C4-2B (cell line): ENCODE measurements at regions not wholly inside any gene's neighbourhood (a gene's known extent, or its start where the extent isn't known, plus 50 kb on each side); places are given as distances from the start of the nearest gene placed in this dataset.
"Not testable (repeated sequence)": the region's sequence is repeated elsewhere in the genome, so short reads cannot be mapped to it uniquely, and the experiment has no call there.

ENCODE experiments used
- H3K27ac ChIP-seq: fragments of 450-650 bp; 2 replicates; pipeline ENCODE4 v1.5.1; 2017
- ZFX ChIP-seq: fragments of 450-650 bp; IDR thresholded peaks from 2 replicates; pipeline ENCODE4 v1.6.1; 2017
- TF ChIP-seq, protein P1 (sequence below): fragments of 450-650 bp; conservative IDR thresholded peaks from 2 replicates; pipeline ENCODE4 v1.5.1; 2017; ENCODE audit warnings: mild to moderate bottlenecking

DNA sequence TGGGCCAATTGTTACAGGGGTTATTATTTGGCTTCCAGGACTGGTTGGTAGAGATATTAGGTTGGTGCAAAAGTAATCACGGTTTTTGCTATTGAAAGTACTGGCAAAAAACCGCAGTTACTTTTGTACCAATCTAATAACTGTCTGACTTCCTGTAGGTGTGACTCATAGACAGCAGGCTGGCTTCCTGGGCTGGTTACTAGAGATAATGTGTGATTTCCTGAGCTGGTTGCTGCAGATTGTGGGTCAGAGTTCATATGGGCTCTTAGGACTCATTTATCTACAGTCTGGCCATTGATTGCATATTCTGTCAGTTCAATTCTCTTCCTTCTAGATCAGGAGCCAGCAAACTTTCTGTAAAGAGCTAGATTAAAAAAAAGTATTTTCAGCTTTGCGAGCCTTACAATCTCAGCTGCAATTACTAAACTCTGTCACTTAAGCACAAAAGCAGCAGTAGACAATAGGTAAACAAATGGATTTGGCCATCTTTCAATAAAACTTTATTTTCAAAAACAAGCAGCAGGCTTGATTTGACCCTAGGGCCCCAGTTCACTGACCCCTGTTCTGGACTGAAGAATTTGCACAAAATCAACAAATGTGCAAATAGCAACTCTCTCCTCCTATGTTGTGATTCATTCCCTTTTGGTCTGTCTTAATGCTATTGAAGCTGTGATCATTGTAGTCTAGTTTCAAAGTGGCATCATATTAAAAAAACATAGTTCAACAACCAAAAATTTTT, 50.8 kb upstream of the BOD1L1 start:
- H3K27ac ChIP-seq = no peak overlapping the region
- TF ChIP-seq, protein P1, sequence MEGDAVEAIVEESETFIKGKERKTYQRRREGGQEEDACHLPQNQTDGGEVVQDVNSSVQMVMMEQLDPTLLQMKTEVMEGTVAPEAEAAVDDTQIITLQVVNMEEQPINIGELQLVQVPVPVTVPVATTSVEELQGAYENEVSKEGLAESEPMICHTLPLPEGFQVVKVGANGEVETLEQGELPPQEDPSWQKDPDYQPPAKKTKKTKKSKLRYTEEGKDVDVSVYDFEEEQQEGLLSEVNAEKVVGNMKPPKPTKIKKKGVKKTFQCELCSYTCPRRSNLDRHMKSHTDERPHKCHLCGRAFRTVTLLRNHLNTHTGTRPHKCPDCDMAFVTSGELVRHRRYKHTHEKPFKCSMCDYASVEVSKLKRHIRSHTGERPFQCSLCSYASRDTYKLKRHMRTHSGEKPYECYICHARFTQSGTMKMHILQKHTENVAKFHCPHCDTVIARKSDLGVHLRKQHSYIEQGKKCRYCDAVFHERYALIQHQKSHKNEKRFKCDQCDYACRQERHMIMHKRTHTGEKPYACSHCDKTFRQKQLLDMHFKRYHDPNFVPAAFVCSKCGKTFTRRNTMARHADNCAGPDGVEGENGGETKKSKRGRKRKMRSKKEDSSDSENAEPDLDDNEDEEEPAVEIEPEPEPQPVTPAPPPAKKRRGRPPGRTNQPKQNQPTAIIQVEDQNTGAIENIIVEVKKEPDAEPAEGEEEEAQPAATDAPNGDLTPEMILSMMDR = no peak
- TF ChIP-seq ZFX = no peak

DNA sequence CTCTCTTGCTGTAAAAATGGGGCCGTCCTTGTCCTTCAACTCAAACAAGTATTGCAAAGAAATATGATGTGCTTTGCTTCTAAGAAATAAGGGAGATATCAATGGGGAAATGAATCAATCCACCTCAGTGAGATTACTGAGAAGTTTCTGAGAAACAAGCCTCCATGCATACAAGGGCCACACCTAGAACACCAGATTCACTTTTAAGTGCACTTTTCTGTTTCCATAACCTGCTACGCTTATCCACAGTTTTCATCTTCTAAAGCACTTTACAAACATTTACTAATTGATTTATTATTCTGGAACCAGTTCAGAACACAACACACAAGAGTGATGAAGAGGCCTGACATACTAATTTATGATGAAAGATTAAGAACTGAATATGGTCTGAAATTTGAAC, 54.0 kb upstream of the BOD1L1 start:
- TF ChIP-seq ZFX = no peak
- TF ChIP-seq, protein P1 = no peak
- no peak overlapping the region for H3K27ac ChIP-seq

DNA sequence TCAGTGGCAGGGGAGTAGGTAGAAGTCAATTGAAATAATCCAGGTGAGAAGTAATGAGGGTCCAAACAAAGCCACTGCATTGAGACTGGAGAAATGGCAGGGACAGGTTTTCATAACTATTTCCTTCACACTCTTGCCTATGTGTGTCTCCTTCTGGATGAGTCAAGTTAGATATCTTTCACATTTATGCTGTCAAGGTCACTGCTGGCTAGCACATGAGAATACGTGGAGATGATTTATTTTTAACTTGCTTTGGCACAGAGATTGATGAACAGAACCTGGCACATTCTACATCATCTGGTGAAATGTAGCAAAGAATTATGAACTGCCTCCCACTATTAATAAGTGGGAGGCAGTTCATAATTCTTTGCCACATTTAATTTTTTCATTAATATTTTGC, 66.7 kb upstream of the BOD1L1 start:
- no peak overlapping the region for H3K27ac ChIP-seq
- TF ChIP-seq ZFX = no peak
- TF ChIP-seq, protein P1 = no peak

DNA sequence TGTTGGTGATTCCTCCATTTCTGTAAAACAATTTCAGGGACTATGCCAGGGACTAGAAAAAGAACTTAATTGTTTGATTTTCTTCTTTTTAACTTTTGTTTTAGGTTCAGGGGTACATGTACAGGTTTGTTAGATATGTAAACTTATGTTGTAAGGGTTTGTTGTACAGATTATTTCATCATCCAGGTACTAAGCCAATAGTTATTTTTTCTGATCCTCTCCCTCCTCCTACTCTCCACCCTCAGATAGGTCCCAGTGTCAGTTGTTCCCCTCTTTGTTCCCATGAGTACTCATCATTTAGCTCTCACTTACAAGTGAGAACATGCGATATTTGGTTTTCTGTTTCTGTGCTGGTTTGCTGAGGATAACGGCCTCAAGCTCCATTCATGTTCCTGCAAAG, 70.8 kb upstream of the BOD1L1 start:
- no peak overlapping the region for H3K27ac ChIP-seq
- TF ChIP-seq, protein P1 = no peak
- no peak for TF ChIP-seq ZFX

DNA sequence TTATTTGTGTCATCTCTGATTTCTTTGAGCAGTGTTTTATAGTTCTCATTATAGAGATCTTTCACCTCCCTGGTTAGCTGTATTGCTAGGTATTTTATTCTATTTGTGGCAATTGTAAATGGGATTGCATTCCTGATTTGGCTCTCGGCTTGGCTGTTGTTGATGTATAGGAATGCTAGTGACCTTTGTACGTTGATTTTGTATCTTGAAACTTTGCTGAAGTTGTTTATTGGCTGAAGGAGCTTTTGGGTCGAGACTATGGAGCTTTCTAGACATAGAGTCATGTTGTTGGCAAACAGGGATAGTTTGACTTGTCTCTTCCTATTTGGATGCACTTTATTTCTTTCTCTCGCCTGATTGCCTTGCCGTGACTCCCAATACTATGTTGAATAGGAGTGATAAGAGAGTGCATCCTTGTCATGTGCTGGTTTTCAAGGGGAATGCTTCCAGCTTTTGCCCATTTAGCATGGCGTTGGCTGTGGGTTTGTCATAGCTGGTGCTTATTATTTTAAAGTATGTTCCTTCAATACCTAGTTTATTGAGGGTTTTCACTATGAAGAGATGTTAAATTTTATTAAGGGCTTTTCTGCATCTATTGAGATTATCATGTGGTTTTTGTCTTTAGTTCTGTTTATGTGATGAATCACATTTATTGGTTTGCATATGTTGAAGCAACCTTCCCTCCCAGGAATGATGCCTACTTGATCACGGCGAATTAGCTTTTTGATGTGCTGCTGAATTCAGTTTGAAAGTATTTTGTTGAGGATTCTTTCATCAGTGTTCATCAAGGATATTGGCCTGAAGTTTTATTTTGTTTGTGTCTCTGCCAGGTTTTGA, 72.7 kb upstream of the BOD1L1 start:
- TF ChIP-seq, protein P1 = no peak
- no peak for TF ChIP-seq ZFX
- no peak overlapping the region for H3K27ac ChIP-seq

DNA sequence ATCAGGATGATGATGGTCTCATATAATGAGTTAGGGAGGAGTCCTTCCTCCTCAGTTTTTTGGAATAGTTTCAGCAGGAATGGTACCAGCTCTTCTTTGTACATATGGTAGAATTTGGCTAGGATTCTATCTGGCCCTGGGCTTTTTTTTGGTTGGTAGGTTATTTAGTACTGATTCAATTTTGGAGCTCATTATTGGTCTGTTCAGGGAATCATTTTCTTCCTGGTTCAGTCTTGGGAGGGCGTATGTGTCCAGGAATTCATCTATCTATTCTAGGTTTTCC, 73.3 kb upstream of the BOD1L1 start:
- not testable (repeated sequence) for H3K27ac ChIP-seq

DNA sequence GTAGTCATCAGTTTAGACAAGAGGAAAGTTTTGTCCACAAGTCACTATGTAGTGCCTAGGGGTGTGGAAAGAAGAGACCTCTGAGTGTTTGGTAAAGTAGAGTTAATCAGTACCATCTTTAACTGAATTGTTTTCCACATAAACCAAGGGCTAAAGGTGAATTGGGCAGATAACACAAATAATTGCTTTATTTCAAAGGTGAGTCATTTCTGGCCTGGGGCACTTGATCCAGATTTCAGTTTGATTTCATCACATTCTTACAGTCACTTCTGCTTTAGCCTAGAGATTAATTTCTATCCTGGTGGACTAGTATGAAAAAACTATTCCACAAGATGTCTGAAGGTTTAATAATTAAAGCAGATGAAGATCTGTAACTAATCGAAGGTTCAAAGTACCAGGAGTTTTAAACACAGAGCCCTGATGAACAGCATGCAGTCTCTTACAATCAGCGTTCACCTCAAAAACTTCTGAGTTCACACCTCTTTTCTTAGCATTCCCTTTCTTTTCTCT, 74.5 kb upstream of the BOD1L1 start:
- H3K27ac ChIP-seq = no peak overlapping the region
- no peak for TF ChIP-seq ZFX
- TF ChIP-seq, protein P1 = no peak

DNA sequence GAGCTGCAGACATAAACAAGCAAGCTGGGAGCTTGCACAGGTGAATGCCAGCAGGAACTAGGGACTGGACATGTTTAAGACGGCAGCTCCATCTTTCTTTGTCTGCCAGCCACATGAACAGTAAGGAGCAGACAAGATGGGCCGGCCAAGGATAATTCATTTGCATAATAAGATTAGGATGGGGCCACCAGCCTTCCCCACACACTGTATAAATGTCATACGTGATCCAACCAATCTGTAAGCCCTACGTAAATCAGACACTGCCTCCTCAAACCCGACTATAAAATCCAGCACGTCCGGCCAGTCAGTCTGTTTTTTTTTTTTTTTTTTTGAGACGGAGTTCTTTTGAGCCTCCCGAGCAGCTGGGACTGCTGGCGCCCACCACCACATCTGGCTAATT, 75.6 kb upstream of the BOD1L1 start:
- H3K27ac ChIP-seq = no peak overlapping the region
- TF ChIP-seq ZFX = no peak
- TF ChIP-seq, protein P1 = no peak
